Epidermal melanocyte (primary cell): ENCODE measurements at regions not wholly inside any gene's neighbourhood (a gene's known extent, or its start where the extent isn't known, plus 50 kb on each side); places are given as distances from the start of the nearest gene placed in this dataset.
"Not testable (repeated sequence)": the region's sequence is repeated elsewhere in the genome, so short reads cannot be mapped to it uniquely, and the experiment has no call there.

ENCODE experiments used
- DNase-seq: peaks from one replicate; pipeline ENCODE4 v3.0.0; 2011; ENCODE audit warnings: low spot score; ENCODE audit not compliant: insufficient read length

DNA sequence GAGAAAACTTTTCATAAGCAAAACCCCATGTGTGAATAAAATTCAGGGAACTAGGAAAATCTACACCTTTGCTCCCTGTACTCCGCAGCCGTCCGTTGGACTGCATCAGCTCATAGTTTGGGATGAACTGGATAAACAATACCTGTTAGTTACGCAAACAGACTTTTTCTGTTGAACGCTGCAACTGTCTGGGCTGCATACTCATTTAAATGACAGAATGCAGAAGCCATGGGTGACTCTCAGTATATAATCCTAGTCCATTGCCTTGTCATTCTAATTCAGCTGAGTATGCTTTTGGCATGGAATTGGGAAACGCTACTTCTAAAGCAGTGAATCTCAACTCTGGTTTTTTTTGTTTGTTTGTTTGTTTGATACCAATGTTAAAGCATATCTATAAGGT lies 151.6 kb downstream of the SLITRK1 start:
- DNase-seq, result no peak

DNA sequence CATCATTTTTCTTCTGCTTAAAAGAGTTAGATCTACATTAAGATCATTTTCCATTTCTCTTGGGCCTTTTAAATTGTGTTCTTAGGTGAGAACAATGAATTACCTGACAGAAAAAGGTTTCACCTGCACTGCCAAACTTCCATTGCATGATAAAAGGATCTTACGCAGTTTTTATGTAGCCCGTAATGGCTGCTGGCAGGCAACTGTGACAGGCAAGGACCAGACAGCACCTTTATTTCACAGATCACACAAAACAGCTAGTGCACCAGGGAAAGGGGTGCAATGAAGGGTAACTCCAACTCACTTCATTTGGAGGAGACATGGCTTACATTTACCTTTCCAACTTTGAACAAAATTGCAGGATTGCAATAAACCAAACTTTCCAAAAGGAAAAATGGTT lies 159.8 kb downstream of the SLITRK1 start:
- no peak for DNase-seq

DNA sequence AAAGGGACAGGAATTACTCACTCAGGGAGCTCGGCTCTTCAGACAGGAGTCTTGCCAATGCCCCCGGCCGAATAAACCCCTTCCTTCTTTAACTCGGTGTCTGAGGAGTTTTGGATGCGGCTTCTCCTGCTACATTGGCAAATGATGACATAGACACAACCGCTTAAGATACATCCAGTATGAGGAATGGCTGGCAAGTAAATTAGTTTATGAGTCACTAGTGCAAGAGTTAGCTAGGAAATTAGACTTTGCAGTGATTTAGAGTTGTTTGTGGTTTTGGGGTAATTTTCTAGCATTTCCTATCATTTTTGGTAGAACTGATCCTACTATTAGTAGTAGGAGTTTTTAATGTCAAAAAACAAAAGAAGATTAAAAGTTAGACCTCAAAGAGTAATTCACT lies 166.2 kb downstream of the SLITRK1 start:
- no peak for DNase-seq

DNA sequence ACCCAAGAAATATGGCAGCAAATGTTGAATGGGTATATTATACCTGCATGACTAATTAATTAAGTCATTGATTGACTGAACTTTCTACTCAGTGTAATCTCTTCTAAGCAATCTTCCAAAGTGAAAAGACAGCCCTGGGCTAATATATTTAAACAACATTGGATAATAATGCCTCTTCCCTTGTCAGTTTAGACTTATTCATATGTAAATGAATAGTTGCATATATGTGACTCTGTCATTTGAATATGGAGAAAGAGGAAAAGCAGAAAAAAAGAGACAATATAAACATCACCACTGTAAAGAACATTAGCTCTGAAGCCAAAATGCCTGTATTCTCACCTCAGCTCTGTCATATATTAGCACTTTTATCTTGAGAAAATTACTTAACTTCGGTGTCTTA lies 168.0 kb downstream of the SLITRK1 start:
- no peak for DNase-seq

DNA sequence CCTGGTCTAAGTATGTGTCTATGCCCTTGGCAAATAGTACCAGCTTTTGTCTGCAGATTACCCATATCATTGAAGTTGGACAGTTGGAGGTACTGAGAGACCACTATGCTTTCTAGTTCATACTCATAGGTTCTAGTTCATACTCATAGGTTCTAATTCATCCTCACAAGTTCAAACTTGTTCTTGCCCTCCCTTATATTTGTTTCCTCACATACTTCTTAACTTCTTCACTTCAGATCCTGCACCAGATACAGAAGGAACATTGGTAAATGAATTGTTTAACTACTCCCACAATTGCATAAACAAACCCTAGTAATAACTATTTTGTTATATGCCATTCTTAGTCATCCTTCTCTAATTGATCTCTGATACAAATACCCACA lies 172.2 kb downstream of the SLITRK1 start:
- DNase-seq, result no peak

DNA sequence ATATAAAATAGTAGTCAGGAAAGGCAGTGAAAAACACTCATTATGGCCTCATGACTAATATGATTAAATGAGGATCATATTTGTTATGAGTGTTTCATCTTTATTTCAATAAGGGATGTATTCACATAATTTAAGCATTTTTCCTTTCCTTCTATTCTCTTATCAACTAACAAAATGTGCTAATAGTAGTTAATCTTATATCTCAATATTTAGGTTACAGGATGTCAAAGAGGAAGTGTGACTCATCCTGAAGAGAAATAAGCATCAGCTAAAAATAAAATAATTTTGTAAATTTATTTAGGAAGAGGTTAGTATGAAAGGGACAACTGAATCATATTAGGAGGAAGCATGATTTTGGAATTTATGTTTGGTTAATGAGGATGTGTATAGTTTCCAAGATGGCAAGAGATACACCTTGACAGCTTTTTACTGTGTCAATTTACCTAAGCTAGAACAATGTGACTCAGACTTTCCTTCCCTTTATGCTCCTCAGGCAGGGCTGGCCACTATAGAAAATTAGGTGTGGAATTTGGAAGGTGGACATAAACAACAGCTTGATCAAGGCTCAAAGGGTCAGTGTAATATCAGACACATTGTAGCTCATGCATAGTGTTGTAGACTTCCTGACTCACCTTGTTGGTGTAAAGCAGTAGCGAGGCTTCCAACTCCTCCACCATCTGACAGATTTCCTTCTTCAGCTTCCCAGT lies 172.7 kb downstream of the SLITRK1 start:
- DNase-seq, result no peak

DNA sequence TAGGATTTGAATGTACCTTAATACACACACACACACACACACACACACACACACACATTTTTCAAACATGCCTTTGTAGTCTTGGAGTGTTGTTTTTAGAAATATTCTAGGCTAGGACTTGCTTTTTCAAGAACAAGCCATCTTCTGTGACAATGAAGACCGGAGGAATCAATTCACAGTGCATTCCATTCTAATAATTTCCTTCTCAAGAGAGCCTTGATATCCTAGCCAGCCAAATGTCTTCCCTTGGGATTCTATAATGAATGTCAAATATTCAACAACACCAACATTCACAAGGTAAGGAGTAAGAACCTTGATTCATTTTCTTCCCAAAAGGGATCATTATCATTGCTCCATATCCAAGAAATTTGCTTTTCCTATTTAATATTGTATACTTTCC lies 180.3 kb downstream of the SLITRK1 start:
- DNase-seq, result no peak

DNA sequence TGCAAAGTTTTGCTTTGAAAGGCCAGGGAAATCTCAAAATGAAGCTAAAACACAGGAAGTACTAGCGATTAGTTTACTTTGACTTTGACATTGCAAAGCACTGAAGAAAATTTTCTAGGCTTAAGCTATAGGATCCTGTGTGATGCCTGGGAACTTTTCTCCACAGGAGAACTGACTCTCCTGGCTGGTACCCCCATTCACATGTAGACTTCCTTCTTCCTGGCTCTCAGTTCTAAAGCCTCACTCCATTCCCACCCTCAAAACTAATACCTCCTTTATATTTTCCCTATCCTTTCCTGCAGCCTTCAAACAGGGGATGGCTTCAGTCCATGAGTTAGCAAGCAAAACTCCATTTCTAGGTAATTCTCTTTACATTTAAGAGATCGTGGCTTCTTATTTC lies 189.5 kb downstream of the SLITRK1 start:
- DNase-seq, result no peak

DNA sequence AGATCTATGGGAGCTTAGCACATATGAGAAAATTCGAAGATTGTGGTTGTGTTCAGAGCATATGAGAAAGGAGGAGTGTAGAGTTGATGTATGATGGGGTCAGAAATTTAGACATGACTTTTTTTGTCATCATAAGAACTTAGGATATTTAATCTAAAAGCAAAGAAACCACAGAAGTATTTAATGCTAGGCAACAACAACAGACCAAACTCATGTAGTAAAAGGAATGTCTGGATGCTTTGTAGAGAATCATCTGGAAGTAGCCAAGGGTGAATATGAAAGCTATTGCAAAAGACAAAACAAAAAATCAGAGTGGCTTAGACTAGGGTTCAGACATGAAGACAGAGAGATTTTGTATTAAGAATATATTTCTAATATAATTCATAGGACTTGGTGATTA lies 190.3 kb downstream of the SLITRK1 start:
- no peak for DNase-seq

DNA sequence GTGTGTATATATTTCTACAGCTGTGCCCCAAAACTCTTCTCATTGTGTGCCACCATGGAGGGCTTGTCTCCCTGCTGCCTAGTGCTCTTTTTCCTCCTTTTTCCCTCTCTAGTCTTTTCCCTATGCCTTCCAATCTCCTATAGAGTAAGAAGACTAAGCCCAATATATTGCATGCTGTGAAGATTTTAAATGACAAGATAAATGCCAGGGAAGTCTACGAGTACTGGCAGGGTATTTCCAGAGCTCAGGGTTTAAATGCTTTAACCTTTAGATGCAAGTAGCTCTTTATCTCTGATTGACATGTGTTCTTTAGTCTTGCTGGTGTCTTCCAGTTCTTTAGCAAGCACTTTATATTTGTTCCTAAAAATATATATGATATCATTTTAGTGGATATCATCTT lies 200.7 kb downstream of the SLITRK1 start:
- DNase-seq, result no peak

DNA sequence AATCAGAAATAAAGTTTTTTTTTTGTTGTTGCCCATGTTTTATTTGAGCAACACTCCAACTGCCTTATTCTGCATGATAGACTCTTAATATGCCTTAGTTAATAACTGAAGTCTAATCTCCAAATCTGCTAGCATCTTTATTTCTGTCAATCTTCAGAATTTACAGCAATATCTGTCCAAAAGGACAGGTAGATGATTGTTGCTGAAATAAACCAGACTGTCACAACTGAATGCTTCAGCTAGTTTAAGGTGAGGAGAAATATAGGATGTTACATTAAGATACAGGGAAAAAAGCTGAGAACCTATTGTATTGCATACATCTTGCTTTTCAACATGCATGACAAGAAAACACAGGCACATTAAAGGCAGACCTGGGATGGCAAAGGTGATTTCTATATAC lies 204.3 kb downstream of the SLITRK1 start:
- DNase-seq, result no peak

DNA sequence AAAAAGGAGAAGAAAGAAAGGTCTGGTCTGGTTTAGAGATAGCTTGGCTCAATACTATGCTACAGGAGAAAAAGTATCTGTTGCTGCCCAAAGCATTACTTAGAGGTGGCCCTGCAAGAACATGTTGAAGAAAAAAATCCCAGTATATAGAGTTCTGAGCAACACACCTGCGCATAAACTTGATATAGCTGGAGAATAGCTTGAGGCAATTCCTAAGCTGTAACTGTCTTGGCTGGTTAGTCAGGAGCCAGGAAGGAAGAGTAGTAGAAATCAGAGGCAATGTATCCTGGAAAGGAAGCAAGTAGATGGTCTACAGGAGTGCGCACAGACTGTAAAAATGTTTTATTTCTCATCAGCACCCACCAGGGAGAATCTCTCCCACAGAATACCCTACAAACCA lies 209.7 kb downstream of the SLITRK1 start:
- DNase-seq, result no peak

DNA sequence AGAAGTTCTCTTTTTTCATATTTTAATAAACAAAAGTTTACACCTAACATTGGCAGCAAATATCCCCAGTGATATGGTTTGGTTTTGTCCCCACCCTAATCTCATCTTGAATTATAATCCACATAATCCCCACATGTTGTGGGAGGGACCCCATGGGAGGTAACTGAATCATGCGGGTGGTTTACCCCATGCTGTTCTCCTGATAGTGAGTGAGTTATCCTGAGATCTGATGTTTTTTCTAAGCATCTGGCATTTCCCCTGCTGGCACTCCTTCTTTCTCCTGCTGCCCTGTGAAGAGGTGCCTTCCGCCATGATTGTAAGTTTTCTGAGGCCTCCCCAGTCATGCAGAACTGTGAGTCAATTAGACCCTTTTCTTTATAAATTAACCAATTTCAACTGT lies 214.7 kb downstream of the SLITRK1 start:
- no peak for DNase-seq

DNA sequence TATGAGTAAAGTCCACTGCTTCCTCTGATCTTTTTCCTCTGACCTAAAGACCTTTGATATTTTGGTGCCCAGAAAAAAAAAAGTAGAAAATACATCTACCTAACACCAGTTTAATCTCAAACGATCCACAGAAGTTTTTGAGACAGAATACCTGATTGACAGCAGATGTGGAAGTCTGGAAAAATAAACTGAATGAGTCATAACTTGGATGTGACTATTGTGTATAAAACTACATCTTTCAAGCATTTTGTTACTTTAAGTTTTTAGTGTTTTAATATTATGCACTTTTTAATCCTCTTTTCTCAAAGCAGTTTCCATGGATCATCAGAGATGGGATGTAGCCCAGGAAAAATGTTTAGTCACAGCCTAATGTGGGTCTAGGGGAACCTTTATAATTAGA lies 216.1 kb downstream of the SLITRK1 start:
- no peak for DNase-seq

DNA sequence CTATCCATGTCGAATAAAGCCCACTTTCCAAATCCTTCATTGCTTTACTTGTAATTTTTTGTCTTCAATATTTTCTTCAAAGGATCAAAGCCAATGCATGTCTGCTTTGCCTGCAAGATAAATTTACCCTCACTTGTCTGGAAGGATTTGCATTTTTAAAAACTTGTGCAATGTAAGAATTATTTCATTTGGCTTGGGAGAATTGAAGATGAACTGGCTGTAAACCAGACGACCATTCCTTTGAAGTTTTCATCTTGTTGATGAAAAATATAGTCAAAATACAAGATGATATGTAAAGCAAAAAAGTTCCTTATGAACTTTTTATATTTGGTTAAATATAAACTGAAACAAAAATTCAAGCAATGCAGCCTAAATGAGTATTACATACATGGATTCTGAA lies 225.0 kb downstream of the SLITRK1 start:
- DNase-seq, result no peak

DNA sequence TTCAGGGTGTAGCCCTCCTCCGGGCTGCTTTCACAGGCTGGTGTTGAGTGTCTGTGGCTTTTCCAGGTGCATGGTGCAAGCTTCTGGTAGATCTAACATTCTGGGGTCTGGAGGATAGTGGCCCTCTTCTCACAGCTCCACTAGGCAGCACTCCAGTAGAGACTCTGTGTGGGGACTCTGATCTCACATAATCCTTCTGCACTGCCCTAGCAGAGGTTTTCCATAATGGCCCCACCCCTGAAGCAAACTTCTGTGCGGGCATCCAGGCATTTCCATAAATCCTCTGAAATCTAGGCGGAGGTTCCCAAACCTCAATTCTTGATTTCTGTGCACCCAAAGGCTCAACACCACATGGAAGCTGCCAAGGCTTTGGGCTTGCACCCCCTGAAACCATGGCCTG lies 239.7 kb downstream of the SLITRK1 start:
- DNase-seq, result not testable (repeated sequence)

DNA sequence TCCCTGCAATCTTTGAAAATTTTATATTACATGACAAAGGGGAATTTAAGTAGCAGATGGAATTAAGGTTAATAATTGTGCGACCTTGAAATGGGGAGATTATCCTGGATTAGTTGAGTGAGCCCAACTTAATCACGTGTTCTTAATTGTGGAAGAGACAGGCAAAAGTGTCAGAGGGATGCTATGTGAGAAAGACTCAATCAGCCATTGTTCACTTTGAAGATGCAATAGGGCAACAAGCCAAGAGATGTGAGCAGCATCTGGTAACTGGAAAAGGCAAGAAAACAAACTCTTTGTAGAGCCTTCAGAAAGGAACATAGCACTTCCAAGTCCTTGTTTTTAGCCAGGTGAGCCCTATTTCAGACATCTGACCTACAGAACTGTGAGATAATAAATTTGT lies 247.7 kb downstream of the SLITRK1 start:
- no peak for DNase-seq

DNA sequence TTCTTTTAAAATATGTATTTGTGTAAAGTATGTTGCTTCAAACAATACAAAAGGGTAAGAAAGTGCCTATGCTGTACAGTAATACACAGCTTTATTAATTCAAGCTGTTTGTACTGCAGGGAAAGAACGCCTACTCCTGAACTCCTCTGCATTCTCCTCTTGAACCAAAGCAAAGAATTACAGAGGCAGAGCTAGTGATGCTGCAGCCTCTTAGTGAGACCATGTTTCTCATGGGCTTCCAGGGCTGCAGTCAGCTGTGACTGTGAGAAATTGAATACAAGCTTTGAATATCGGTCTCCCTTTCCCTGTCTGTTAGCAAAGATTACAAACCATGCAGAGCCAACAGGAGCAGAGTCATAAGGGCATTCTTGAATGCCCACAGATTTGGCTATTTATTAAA lies 248.5 kb downstream of the SLITRK1 start:
- DNase-seq, result no peak

DNA sequence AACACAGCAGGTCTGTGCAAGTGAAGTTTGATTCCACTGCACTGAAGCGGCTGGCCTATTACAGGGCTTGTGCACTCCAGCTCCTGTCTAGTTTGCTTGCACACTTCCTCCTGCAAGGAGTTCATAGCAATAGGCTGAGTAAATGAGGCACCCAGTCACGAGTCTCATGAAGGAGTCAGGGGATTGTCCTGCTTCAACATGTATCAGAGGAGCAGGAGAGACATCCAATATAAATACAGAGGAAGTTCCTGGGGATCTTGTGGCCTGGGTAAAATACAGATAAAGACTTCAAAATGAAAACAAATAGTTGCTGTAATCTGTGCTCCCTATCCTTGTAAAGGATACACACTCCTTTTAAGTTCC lies 259.9 kb downstream of the SLITRK1 start:
- DNase-seq, result no peak

DNA sequence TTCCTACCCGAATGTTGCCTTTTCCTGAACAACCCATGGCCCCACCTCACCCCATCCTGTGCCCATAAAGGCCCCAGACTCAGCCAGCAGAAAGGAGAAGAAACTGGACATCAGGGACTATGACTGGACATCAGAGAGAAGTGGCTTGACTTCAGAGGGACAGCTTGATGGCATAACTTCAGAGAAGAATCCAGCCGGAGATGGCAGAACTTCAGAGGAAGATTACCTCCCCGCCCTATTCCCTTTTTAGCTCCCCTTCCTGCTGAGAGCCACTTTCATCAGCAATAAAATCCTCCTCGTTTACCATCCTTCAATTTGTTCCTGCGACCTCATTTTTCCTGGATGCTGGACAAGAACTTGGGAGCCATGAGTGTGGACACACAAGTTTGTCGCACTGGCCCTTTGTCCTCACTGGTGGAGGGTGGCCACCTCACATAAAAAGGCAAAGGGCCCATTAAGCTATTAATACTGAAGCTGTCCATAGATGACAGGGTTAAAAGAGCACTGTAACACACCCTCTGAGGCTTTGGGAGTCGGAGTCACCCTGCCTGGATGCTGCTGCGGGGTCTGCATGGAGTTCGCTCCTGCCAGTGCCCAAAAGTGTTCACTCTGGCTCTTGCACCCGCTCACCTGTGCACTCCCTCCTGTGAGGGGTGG lies 260.4 kb downstream of the SLITRK1 start:
- DNase-seq, result no peak

DNA sequence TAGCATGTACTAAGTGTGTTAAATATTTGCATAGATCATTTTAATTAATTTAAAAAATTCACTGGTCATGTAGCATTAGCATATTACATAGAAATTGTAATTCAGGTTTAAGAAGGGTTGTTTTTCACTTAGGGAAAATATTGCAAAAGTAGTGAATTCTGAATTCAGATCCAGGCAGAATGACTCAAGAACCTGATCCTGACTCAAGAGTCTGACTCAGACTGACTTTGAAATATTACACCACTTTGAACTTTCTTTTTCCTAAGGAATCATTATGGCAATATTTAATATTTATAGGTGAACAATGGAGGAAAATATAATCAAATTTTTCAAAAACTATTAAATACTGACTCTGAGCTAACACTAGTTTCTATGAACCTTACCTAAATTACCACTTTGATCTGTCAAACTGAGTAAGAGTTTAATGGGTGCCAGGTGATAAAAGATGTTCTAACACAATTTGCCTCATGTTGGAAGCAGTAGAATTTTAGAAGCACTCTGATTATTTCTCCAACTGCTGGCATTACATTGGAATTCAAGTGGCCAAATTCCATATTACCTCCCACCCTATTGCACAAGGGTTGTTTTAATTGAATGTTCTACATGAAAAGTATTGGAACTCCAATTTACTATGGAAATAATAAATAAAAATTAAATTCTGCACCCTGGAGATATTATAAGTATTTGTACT lies 261.6 kb downstream of the SLITRK1 start:
- DNase-seq, result no peak

DNA sequence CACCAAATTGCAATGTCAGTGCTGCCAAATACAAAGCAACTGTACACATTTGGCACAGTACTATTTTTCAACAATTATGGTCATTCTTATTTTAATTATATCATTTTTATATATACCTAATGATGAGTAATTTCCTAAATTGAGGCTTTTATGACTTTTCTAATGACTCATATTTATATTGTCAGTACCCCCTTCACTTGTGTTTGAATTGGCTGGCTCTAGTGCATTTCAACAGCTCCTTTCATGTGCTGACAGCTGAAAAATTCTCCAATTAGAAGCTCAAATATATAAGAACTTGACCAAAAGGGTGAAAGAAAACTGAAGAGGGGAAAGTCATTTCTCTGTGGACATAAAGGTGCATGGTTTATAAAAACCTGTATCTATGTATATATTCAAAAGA lies 263.3 kb downstream of the SLITRK1 start:
- no peak for DNase-seq

DNA sequence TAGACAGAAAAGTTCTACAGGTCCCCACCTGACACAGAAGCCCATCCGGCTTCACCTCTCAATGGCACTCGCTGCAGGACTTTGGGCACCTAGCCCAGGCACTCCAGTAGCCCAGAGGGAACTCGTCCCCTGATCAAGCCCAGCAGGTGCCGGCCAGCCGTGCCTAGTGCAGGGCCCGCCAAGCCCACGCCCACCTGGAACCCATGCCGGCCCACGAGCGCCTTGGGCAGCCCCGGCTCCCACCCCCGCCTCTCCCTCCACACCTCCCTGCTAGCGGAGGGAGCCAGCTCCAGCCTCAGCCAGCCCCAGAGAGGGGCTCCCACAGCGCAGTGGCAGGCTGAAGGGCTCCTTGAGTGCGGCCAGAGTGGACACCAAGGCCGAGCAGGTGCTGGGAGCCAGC lies 268.8 kb downstream of the SLITRK1 start:
- DNase-seq, result no peak
